NCI-H82 treated with DMSO at 0.1 percent for 48 hours (cell line): ENCODE measurements at regions not wholly inside any gene's neighbourhood (a gene's known extent, or its start where the extent isn't known, plus 50 kb on each side); places are given as distances from the start of the nearest gene placed in this dataset.

ENCODE experiments used
- DNase-seq: peaks from one replicate; lab custom pipeline; 2025; ENCODE audit not compliant: unreplicated experiment; lab: John Stamatoyannopoulos, UW

DNA sequence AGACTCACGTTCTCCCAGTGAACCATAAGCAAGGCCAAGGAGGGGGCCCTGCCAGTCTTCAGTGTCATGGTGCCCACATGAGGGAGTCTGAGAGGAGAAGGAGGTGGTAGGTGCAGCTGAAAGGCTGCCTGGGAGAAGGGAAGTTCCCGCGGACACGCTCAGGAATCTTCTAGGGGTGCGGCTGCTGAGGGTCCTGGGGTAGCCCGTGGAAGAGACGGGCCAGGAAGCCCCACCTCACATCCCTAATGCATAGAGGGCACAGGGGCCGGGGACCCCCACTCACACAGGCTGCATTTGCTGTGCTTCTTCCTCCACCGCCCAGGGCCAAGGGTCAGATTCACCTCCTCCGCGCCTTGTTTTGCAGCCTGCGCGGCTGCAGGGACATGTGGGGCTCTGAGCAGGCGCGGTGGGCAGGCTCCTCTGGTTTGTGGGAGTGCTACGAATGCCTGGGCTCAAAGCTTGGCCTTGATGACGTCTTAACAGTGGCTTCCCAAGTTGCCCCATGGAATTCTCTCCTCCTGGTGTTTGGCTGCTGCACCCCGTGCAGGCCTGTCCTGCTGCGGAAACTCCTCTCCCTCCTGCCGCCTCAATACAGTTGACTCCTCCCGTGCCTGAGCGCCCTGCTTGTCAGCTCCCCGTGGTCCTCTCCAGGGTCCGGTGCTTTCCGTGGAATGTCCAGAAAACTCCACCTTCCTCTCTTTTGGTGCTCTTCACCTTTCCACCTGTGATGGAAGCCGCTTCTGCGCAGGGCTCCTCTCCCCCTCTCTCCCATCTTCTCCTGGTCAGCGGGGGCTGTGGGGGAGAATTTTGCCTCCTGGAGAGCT is 95.7 kb downstream of the VAPA start:
- DNase-seq: no peak

DNA sequence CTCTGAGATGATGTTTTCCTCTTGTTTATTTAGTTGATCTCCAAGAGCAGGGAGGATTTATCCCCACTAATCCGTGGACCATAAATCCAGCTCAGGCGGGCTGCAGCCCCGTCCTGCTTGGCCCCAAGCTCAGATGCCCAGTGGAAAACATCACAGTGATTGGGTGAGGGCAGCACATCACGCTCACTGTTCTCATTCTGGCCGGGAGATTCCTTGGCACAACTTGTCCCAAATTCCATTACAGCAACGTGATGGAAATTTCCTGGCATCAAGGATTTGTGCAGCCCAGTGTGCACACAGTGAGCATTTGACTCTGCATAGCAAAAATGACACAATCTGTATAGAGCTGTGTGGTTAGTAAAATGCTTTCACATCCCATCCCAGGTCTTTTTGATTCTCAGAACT is 96.8 kb downstream of the VAPA start:
- DNase-seq: peak; percentile 76

DNA sequence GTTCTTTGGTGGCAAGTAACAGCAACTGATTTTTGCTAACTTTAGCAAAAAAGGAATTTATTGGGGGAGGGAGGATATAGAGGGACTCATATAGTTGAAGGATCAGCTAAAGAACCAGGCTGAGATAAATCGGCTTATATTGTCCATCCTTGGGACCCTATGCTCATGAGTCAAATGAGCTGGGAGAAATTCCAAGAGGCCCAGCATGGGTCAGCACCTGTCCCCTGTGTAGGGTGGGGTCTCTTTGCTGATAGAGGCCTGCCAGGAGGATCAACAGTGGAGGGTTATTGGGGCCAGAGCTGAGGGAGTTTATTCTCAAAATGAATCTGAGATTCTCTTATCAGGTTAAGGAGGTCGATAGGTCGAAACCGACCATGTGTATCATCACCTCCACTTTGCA is 97.2 kb downstream of the VAPA start:
- peak; percentile 22 for DNase-seq

DNA sequence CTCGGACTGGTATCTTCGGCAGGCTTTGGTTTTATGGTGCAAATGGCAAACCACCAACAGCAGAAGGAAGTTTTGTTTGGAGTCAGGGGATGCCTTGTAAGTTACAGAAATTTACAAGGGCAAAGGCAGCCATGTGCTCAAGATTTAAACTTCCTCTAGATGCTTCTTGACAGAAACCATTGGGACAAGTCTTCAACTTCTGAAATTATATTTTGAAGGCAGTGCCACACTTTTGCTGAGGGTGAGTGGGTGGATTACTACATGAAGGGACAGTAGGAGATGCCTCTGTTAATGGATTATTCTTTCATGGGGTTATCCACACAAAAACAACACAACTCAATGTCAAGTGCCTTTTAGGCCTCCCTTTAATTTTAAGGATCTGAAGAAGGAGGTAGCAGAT is 97.9 kb downstream of the VAPA start:
- no peak for DNase-seq

DNA sequence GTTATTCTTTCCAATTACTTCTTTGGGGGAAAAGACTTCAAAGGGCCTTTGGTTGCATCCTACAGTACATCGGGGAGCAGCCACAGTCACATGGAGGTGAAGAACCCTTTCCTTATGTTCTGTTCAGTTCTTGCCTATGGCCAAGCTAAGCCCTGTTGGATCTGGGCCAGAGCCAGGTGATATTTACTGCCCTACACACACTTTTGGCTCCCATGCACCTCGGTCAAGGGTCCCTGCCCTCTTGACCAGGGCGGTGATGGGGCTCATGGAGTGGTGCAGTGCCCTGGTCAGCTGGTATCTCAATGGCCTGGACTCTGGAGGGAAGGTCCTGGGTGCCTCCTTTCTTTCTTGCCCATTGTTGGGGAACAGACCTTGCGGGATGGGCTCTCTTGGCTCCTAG is 98.7 kb downstream of the VAPA start:
- no peak for DNase-seq

DNA sequence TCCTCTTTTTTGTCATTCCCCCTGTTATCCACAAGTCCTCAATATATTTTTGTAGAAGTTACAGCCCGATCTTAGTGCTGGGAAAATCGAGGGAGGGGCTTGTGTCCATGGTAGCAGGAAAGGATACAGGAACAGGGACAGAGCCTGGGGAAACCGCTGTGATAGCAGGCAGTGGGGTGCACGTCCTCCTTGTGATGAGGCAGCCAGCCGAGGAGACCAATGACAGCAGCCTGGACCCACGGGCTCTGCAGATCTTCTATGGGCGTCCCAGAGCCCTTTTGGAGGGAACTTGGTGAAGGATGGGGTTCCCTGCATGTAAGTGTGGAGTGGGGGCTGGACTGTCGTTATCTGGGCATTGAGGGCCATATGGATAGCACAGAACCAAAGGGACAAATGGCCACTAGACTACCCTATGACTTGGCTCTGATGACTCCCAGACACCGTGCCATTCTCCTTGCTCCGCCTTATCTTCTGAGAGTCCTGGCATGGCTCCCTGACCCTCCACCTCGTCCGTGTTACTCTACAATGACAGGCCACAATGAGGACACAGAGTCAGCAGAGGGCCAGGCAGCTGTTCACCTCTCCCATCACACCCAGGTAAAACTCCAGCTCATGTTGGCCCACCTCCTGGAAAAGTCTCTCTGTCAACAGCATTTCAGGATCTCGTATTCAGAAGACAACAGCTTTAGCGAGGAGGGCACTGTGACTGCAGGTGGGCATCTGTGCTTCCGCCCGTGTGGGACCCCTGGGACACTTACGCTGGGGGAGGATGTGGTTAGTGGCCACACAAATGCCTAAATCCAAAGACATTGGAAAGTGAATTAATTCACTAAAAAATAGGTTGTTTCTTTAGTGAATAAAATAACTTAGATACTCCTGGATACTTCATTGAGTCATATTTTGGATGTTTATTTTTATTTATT is 100.1 kb downstream of the VAPA start:
- no peak for DNase-seq

DNA sequence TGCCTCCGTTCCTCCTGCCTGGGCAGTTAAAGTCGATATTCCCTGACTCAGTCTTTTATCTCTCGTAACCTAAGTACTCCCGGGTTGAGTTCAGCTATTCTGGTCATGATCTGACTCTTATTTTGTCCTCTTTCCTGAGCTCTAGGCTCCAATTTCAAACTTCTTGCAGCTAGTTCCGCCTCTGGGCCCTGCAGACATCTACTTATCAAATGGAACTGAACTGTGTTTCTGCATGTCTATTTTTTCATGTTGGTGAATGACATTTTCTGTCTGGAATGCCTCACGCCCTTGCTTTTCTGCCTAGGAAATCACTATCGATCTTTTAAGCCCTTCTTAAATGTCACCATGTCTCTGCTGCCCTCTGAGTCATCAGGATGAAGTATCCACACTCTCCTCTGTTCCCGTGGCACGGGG is 101.5 kb downstream of the VAPA start:
- no peak for DNase-seq

DNA sequence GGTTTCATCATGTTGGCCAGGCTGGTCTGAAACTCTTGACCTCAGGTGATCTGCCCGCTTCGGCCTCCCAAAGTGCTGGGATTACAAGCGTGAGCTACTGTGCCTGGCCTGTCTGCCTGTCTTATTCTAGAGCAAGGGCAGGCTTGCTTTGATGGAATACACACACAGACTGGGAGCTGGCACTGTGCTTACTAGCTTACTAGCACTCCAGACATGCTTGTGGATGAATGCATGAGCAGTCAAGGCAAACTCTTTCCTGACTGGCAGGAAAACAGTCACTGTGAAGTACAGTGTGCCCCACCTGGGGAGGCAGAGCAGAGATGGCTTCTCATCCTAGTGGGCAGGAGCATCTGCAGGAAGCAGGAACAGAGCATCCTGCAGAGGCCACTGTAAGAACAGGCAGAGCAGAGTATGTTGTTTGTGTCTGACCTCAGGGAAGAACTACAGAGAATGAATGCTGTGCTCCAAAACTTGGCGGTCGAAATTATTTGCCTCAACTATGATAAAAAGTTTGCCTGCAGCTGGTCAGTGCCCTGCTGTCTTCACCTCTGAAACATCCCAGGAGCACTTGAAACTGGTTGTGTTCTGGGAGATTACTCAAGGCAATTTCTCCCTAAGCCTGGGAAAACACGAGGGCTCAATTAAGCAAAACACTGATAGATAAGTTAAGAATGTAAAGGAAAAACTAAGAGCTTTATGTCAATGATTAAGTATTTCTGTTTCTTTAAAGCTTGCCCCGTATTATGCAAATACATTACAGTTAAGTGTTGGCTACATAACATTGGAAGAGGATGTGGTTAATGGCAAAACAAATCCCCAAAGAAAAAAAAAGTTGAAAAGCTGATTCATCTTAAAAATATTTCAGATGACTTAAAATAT is 102.4 kb downstream of the VAPA start:
- DNase-seq: no peak

DNA sequence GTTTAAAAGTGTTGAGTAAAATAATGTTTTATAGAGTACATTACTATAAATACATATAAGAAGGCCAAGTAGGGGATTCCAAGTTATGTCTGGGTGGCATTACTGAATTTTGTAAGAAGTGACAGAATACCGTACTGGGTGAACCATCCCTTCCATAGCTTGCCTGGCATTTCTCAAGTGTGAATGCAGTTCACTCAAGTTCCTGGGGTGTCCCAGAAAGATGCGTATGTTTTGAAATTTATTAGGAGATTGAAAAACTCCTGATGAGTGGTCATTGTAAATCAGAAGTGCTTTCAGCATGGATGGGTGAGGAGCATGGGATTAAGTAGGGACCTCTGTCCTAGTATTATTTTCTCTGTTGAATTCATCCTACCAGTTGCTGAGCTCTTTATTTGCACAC is 103.2 kb downstream of the VAPA start:
- DNase-seq: no peak

DNA sequence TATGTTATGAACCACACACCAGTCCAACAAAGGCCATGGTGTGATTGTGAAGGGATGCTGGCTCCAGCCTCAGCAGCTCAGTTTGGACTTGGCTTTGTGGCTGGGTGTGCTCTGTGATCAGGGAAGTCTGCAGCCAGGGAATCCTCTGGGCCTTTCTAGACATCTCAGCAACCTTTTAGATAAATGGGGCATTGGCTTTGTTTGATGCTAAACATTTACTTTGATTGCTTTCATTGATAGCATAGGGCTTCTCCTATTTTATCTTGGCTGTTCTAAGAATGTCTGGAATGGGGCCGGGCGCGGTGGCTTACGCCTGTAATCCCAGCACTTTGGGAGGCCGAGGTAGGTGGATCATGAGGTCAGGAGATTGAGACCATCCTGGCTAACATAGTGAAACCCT is 104.5 kb downstream of the VAPA start:
- no peak for DNase-seq

DNA sequence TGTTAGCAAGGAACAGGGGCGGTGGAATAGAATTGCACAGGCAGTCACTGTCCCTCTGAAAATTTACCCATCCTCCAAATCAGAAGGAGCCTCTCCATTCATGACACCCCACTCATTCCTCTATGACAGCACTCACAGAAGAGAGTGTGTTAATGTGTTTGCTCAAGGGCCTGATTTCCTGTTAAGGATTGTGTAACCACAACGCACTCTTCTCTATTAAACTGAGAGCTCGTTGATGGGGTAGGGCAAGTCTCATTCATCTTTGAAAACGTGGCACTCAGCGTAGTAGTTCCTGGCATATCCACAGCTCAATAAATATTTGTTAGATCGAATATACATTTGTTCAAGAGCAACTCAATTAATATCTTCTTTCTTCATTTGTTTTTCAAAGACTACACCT is 106.4 kb downstream of the VAPA start:
- DNase-seq: no peak

DNA sequence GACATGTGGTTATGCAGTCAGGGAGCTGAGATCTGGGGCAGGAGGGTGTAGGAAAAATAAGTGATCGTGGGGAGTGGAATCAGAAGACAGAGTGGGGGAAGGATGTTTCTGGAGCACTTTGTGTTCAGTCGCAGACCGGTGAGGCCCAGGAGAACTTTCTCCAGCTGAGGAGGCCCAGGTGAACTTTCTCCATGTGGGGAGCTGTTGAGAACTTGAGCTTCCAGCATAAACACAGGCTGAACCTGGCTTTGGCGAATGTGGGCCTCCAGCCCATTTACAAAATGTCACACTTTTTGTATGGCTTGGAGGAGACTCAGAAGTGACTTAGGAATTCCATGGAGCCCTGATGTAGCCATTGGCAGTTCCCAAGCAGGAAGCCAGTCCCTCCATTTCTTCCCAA is 108.5 kb downstream of the VAPA start:
- DNase-seq: no peak

DNA sequence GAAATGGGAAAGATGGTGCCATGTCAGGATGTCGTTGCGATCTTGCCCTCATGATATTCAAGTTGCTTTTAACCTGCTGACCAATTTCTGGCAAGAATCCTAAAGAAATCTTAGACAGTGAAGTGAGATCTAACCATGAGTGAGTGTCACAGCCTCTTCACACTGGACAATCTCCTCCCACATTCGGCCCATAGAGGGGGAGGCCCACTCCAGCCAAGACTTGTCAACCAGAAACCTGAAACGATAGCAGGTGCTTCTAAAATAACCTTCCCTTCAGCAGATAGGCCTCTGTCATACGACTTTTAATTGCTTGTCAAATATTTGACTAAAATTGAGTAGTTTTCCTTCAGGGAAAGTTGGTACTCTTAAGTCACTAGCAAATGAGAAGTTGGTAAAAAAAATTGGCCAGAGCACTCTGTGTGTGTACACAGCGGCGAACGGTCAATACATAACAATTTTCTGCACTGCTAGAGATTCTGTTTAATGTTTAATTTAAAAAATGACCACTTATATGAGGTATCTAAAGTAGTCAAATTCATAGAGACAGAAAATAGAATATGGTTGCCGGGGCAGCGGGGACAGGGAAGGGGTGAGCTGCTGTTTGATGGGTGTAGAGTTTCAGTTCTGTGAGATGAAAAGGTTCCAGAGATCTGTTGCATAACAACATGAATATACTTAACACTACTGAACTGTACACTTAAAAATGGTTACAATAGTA is 110.2 kb downstream of the VAPA start:
- no peak for DNase-seq

DNA sequence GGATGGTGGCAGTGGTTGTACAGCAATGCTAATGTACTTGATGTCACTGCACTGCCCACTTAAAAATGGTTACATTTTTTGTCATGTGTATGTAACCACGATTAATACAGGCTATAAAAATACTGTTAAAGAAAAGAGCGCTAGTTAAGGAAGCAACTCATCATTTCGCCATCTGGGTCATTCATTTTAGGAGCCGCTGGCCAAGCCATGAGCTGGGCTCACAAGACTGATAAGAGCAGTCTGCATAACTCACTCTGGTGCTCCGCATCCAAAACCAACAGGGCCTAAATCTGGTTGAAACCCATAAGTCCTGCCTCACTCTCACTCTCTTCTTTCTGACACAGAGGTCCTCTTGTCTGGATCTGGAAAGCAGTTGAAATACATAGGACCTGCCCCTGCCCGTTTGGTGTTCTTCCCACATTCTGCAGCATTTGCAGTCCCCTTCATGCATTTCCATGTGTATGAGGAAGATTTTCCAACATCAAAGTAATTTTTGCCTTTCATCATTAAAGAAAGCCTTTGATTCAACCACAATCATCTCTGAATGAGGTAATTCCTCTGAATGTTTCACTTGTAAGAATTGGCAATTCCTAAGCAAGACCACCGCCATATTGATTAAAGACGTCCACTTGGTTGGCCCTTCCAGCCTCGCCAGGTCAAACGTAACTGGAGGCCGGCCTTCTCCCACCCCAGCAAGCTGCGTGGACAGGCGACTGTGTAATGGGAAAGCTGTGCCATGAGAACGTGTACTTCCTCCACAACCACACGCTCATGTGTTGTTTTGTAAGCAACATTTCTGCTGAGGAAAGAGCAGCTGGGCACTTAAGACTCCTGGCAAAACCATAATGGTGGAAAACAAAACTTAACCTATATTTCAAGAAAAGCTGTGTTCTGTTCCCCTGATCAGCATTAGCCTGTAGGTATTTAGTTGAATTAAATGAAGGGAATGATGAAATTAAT is 112.2 kb downstream of the VAPA start:
- DNase-seq: no peak

DNA sequence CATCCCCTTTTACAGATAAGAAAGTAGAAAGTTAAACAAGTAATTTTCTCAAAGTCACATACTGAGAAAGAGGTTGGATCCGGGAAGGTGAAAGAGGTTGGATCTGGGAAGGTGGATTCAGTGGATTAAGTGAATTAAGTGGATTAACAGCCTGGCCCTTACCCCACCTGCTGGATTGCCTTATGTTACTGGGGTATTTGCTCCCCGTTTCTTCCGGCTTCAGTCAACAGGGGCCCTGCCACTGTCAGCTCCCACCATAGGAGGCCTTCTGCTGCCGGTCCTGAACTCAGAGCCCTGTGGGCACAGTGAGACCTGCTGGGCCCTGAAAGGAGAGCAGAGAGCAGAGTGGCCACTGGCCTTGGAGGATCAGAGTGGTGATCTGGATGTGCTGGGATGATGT is 113.2 kb downstream of the VAPA start:
- DNase-seq: peak; percentile 75

DNA sequence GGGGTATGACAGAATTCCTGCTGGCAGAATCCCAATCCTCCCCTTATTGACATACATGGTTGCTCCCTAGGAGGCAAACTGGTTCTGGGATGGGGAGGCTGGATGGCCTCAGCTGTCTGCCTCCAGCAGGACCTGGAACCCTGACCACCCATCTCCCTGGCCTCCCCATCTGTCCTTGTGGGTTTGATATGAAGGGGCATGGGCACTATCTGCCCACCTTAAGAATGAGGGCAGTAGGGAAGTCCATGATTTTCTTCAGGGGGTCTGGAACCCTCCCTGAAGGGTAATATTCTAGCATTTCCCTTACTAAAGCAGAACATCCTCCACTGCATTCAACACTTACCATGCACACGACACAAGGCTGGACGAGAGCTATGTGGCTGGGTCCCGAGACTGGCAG is 113.6 kb downstream of the VAPA start:
- DNase-seq: no peak

DNA sequence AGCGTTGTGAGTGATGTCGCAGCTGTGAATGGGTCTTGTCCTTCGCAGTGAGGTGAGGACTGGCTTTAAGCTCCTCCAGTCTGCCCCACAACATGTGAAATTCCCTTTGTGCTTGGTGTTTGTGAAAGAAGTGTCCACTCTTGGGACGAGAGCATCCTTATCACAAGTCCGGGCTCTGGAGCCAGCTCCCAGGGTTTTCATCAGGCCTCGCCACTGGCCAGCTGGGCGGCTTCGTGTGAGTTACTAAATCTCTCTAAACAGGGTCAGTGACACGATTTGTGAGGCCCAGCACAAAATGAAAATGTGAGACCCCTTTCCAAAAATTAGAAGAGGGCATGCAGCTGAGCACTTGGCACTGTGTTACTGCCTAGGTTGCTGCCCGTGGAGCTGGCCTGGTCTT is 115.9 kb downstream of the VAPA start:
- DNase-seq: no peak

DNA sequence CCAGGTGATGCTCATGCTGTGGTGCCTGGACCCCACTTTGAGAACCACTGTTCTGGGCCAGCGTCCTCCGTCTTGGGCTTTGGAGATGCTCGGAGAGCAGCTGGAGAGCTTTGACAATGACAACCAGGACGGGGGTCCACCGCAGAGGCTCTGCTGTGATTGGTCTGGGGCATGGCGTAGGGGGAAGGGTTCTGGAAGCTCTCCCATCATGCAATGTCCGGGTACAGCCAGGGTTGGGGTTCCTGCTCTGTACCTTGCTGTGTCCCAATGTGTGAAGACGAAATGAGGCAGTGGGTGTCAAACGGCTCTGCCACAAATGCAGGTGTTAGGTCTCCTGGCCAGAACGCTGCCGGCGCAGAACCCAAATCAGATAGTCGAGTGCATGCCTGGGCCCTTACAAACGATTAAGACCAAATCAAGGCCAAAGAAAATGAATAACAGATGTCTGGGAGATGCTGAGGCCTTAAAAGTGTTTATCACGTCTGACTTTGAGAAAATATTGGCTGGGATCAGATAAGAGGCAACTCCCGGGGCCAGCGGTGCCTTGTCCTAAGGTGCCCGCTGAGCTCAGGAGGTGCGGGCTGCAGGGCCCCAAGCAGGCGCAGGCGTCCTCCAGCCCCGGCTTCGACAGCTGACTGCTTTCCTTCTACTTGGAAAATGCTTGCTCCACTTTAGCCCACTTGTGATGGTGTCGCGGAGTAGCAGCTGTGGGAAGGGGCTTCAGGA is 117.2 kb downstream of the VAPA start:
- no peak for DNase-seq
